ENCODE measurements at regions not wholly inside any gene's neighbourhood (a gene's known extent, or its start where the extent isn't known, plus 50 kb on each side); places are given as distances from the start of the nearest gene placed in this dataset.
"Not testable (repeated sequence)": the region's sequence is repeated elsewhere in the genome, so short reads cannot be mapped to it uniquely, and the experiment has no call there.

GRCh38 chr3:88291486-88291885 lies 141.7 kb downstream of the C3orf38 start:
- H3K9ac ChIP-seq (ENCODE audit: low read length in 2 of 2): no peak overlapping the region
- H3K4me3 ChIP-seq (ENCODE audit: low read length in 2 of 2): no peak overlapping the region
- H3K4me1 ChIP-seq (ENCODE audit: control insufficient read depth, insufficient read depth, low read length): no peaks in the 10 kb centered on the region
- no peaks in the 10 kb centered on the region for H3K9me3 ChIP-seq (ENCODE audit: control insufficient read depth in 2 of 2, low read length in 2 of 2)
- H3K27me3 ChIP-seq (ENCODE audit: control insufficient read depth in 1 of 2, insufficient read depth in 2 of 2, low read length in 2 of 2): no peaks in the 10 kb centered on the region
- H3K36me3 ChIP-seq (ENCODE audit: control insufficient read depth in 2 of 2, insufficient read depth in 2 of 2, low read length in 2 of 2): no peaks in the 10 kb centered on the region
- no peak overlapping the region for H3K27ac ChIP-seq (ENCODE audit: low read length)

GRCh38 chr3:88298189-88298588 lies 148.4 kb downstream of the C3orf38 start:
- H3K4me3 ChIP-seq (ENCODE audit: low read length in 2 of 2): no peak overlapping the region
- H3K27me3 ChIP-seq (ENCODE audit: control insufficient read depth in 1 of 2, insufficient read depth in 2 of 2, low read length in 2 of 2): no peaks in the 10 kb centered on the region
- no peaks in the 10 kb centered on the region for H3K9me3 ChIP-seq (ENCODE audit: control insufficient read depth in 2 of 2, low read length in 2 of 2)
- H3K9ac ChIP-seq (ENCODE audit: low read length in 2 of 2): no peak overlapping the region
- no peaks in the 10 kb centered on the region for H3K4me1 ChIP-seq (ENCODE audit: control insufficient read depth, insufficient read depth, low read length)
- H3K27ac ChIP-seq (ENCODE audit: low read length): no peak overlapping the region
- no peaks in the 10 kb centered on the region for H3K36me3 ChIP-seq (ENCODE audit: control insufficient read depth in 2 of 2, insufficient read depth in 2 of 2, low read length in 2 of 2)

- Histone ChIP-seq H3K36me3 (ENCODE audit: control insufficient read depth in 2 of 2, insufficient read depth in 2 of 2, low read length in 2 of 2) (no peaks in the 10 kb centered on the region), H3K4me1 (ENCODE audit: control insufficient read depth, insufficient read depth, low read length) (no peaks in the 10 kb centered on the region), H3K9me3 (ENCODE audit: control insufficient read depth in 2 of 2, low read length in 2 of 2) (no peaks in the 10 kb centered on the region), H3K27me3 (ENCODE audit: control insufficient read depth in 1 of 2, insufficient read depth in 2 of 2, low read length in 2 of 2) (no peaks in the 10 kb centered on the region), H3K27ac (ENCODE audit: low read length) (no peak overlapping the region), H3K4me3 (ENCODE audit: low read length in 2 of 2) (no peak overlapping the region), H3K9ac (ENCODE audit: low read length in 2 of 2) (no peak overlapping the region)
Measured at GRCh38 chr3:88301273-88301995, 151.7 kb downstream of the C3orf38 start.

GRCh38 chr3:88301996-88302393 lies 152.2 kb downstream of the C3orf38 start:
- Histone ChIP-seq H3K27me3 (ENCODE audit: control insufficient read depth in 1 of 2, insufficient read depth in 2 of 2, low read length in 2 of 2) (no peaks in the 10 kb centered on the region), H3K4me1 (ENCODE audit: control insufficient read depth, insufficient read depth, low read length) (no peaks in the 10 kb centered on the region), H3K9me3 (ENCODE audit: control insufficient read depth in 2 of 2, low read length in 2 of 2) (no peaks in the 10 kb centered on the region), H3K36me3 (ENCODE audit: control insufficient read depth in 2 of 2, insufficient read depth in 2 of 2, low read length in 2 of 2) (no peaks in the 10 kb centered on the region), H3K27ac (ENCODE audit: low read length) (no peak overlapping the region), H3K4me3 (ENCODE audit: low read length in 2 of 2) (no peak overlapping the region), H3K9ac (ENCODE audit: low read length in 2 of 2) (no peak overlapping the region)

- H3K27ac ChIP-seq (ENCODE audit: low read length); H3K4me3 ChIP-seq (ENCODE audit: low read length in 2 of 2); H3K36me3 ChIP-seq (ENCODE audit: control insufficient read depth in 2 of 2, insufficient read depth in 2 of 2, low read length in 2 of 2); H3K27me3 ChIP-seq (ENCODE audit: control insufficient read depth in 1 of 2, insufficient read depth in 2 of 2, low read length in 2 of 2); H3K4me1 ChIP-seq (ENCODE audit: control insufficient read depth, insufficient read depth, low read length); H3K9ac ChIP-seq (ENCODE audit: low read length in 2 of 2); H3K9me3 ChIP-seq (ENCODE audit: control insufficient read depth in 2 of 2, low read length in 2 of 2): not testable (repeated sequence)
Measured at GRCh38 chr3:88303331-88303904, 153.7 kb downstream of the C3orf38 start.

GRCh38 chr3:88307666-88308065 lies 157.9 kb downstream of the C3orf38 start:
- no peaks in the 10 kb centered on the region for H3K4me1 ChIP-seq (ENCODE audit: control insufficient read depth, insufficient read depth, low read length)

GRCh38 chr3:88311826-88312225 lies 162.1 kb downstream of the C3orf38 start:
- Histone ChIP-seq H3K36me3 (ENCODE audit: control insufficient read depth in 2 of 2, insufficient read depth in 2 of 2, low read length in 2 of 2) (no peaks in the 10 kb centered on the region), H3K27ac (ENCODE audit: low read length) (no peak overlapping the region), H3K9ac (ENCODE audit: low read length in 2 of 2) (no peak overlapping the region), H3K9me3 (ENCODE audit: control insufficient read depth in 2 of 2, low read length in 2 of 2) (no peaks in the 10 kb centered on the region), H3K4me3 (ENCODE audit: low read length in 2 of 2) (no peak overlapping the region), H3K4me1 (ENCODE audit: control insufficient read depth, insufficient read depth, low read length) (no peaks in the 10 kb centered on the region), H3K27me3 (ENCODE audit: control insufficient read depth in 1 of 2, insufficient read depth in 2 of 2, low read length in 2 of 2) (no peaks in the 10 kb centered on the region)

More at GRCh38 chr3:88307666-88308065, 157.9 kb downstream of the C3orf38 start:
- H3K4me3 ChIP-seq (ENCODE audit: low read length in 2 of 2): no peak overlapping the region
- H3K36me3 ChIP-seq (ENCODE audit: control insufficient read depth in 2 of 2, insufficient read depth in 2 of 2, low read length in 2 of 2): no peaks in the 10 kb centered on the region
- H3K27ac ChIP-seq (ENCODE audit: low read length): no peak overlapping the region
- H3K9me3 ChIP-seq (ENCODE audit: control insufficient read depth in 2 of 2, low read length in 2 of 2): no peaks in the 10 kb centered on the region
- no peaks in the 10 kb centered on the region for H3K27me3 ChIP-seq (ENCODE audit: control insufficient read depth in 1 of 2, insufficient read depth in 2 of 2, low read length in 2 of 2)
- no peak overlapping the region for H3K9ac ChIP-seq (ENCODE audit: low read length in 2 of 2)

GRCh38 chr3:88312256-88312655 lies 162.5 kb downstream of the C3orf38 start:
- no peaks in the 10 kb centered on the region for H3K9me3 ChIP-seq (ENCODE audit: control insufficient read depth in 2 of 2, low read length in 2 of 2)
- H3K36me3 ChIP-seq (ENCODE audit: control insufficient read depth in 2 of 2, insufficient read depth in 2 of 2, low read length in 2 of 2): no peaks in the 10 kb centered on the region
- H3K9ac ChIP-seq (ENCODE audit: low read length in 2 of 2): no peak overlapping the region
- no peaks in the 10 kb centered on the region for H3K4me1 ChIP-seq (ENCODE audit: control insufficient read depth, insufficient read depth, low read length)
- no peak overlapping the region for H3K27ac ChIP-seq (ENCODE audit: low read length)
- no peaks in the 10 kb centered on the region for H3K27me3 ChIP-seq (ENCODE audit: control insufficient read depth in 1 of 2, insufficient read depth in 2 of 2, low read length in 2 of 2)
- H3K4me3 ChIP-seq (ENCODE audit: low read length in 2 of 2): no peak overlapping the region

- H3K4me1 ChIP-seq (ENCODE audit: control insufficient read depth, insufficient read depth, low read length): no peaks in the 10 kb centered on the region
Measured at GRCh38 chr3:88318067-88318466, 168.3 kb downstream of the C3orf38 start.

GRCh38 chr3:88321363-88322050 lies 171.7 kb downstream of the C3orf38 start:
- H3K9me3 ChIP-seq (ENCODE audit: control insufficient read depth in 2 of 2, low read length in 2 of 2): no peaks in the 10 kb centered on the region
- no peaks in the 10 kb centered on the region for H3K36me3 ChIP-seq (ENCODE audit: control insufficient read depth in 2 of 2, insufficient read depth in 2 of 2, low read length in 2 of 2)
- no peaks in the 10 kb centered on the region for H3K4me1 ChIP-seq (ENCODE audit: control insufficient read depth, insufficient read depth, low read length)
- H3K4me3 ChIP-seq (ENCODE audit: low read length in 2 of 2): no peak overlapping the region
- H3K27me3 ChIP-seq (ENCODE audit: control insufficient read depth in 1 of 2, insufficient read depth in 2 of 2, low read length in 2 of 2): no peaks in the 10 kb centered on the region
- H3K27ac ChIP-seq (ENCODE audit: low read length): no peak overlapping the region
- H3K9ac ChIP-seq (ENCODE audit: low read length in 2 of 2): no peak overlapping the region

More at GRCh38 chr3:88318067-88318466, 168.3 kb downstream of the C3orf38 start:
- no peaks in the 10 kb centered on the region for H3K9me3 ChIP-seq (ENCODE audit: control insufficient read depth in 2 of 2, low read length in 2 of 2)
- no peak overlapping the region for H3K4me3 ChIP-seq (ENCODE audit: low read length in 2 of 2)
- no peaks in the 10 kb centered on the region for H3K27me3 ChIP-seq (ENCODE audit: control insufficient read depth in 1 of 2, insufficient read depth in 2 of 2, low read length in 2 of 2)
- H3K27ac ChIP-seq (ENCODE audit: low read length): no peak overlapping the region
- no peaks in the 10 kb centered on the region for H3K36me3 ChIP-seq (ENCODE audit: control insufficient read depth in 2 of 2, insufficient read depth in 2 of 2, low read length in 2 of 2)
- no peak overlapping the region for H3K9ac ChIP-seq (ENCODE audit: low read length in 2 of 2)

GRCh38 chr3:88324788-88325187 lies 175.0 kb downstream of the C3orf38 start:
- Histone ChIP-seq H3K9me3 (ENCODE audit: control insufficient read depth in 2 of 2, low read length in 2 of 2) (no peaks in the 10 kb centered on the region), H3K27ac (ENCODE audit: low read length) (no peak overlapping the region), H3K36me3 (ENCODE audit: control insufficient read depth in 2 of 2, insufficient read depth in 2 of 2, low read length in 2 of 2) (no peaks in the 10 kb centered on the region), H3K9ac (ENCODE audit: low read length in 2 of 2) (no peak overlapping the region), H3K4me1 (ENCODE audit: control insufficient read depth, insufficient read depth, low read length) (no peaks in the 10 kb centered on the region), H3K4me3 (ENCODE audit: low read length in 2 of 2) (no peak overlapping the region), H3K27me3 (ENCODE audit: control insufficient read depth in 1 of 2, insufficient read depth in 2 of 2, low read length in 2 of 2) (no peaks in the 10 kb centered on the region)
